ENCODE measurements at regions not wholly inside any gene's neighbourhood (a gene's known extent, or its start where the extent isn't known, plus 50 kb on each side); places are given as distances from the start of the nearest gene placed in this dataset.

GRCh38 chr12:74185360-74185759 lies 352.3 kb upstream of the ATXN7L3B start:
- TF ChIP-seq CTCF (IDR thresholded peaks at IDR 0.05) (no peak), POLR2A (IDR thresholded peaks at IDR 0.05) (no peak)

All from testis (tissue), 2 donors.